GM12878 (cell line): ENCODE measurements at regions not wholly inside any gene's neighbourhood (a gene's known extent, or its start where the extent isn't known, plus 50 kb on each side); places are given as distances from the start of the nearest gene placed in this dataset.

Experiments used
- ATAC-seq: fragments of 200-7000 bp; cut with Tn5 transposase; 3 replicates; pipeline ENCODE4 v1.9.1; 2020; ENCODE audit warnings: mild to moderate bottlenecking, moderate library complexity
- BruUV-seq: library from RNA; stranded (reverse); fragments of 400-500 nt; replicated peaks from 2 replicates; lab custom pipeline; 2021; lab: Mats Ljungman, UMichigan
- CTCF ChIA-PET: fragments of 300-600 bp; sonication (Branson Sonifier 250); formaldehyde crosslinking; extraction: SDS; loops from one replicate; lab custom pipeline; 2021; ENCODE audit warnings: inconsistent platforms; lab: Yijun Ruan, JAX
- POLR2A ChIA-PET: fragments of 350-600 bp; formaldehyde crosslinking; extraction: SDS; loops from one replicate; lab custom pipeline; 2021; ENCODE audit warnings: inconsistent platforms; lab: Charles Lee
- RAD21 ChIA-PET: fragments of 300-600 bp; sonication (Branson Sonifier 250); formaldehyde crosslinking; loops from one replicate; lab custom pipeline; 2023; ENCODE audit warnings: antibody characterized with exemption; ENCODE audit not compliant: unreplicated experiment; lab: Charles Lee
- SMC1A ChIA-PET: fragments of 300-600 bp; sonication (Branson Sonifier 250); formaldehyde crosslinking; loops from one replicate; lab custom pipeline; 2023; ENCODE audit not compliant: unreplicated experiment, uncharacterized antibody; lab: Charles Lee
- DNase-seq: peaks from one replicate; pipeline ENCODE4 v3.0.0-alpha.2; 2011; ENCODE audit warnings: low read depth, low spot score
- FAIRE-seq: peaks from 3 replicates; lab custom pipeline; 2011; peaks lifted over from hg19 to GRCh38; lab: Jason Lieb, UNC
- H2AFZ ChIP-seq: 2 replicates; pipeline ENCODE4 v1.6.0; 2011; ENCODE audit warnings: low read depth, low read length, control low read depth; ENCODE audit not compliant: control insufficient read depth
- H3K27ac ChIP-seq: 2 replicates; pipeline ENCODE4 v1.5.1; 2011; ENCODE audit warnings: control low read depth; ENCODE audit not compliant: control insufficient read depth, insufficient read depth
- H3K27me3 ChIP-seq, 2 experiments: replicated peaks in 1 of 2; 2 replicates each; pipeline versions ENCODE4 v1.6.0 to v1.6.1; 2011; ENCODE audit warnings: low read length in 1 of 2; ENCODE audit not compliant: control insufficient read depth in 2 of 2, insufficient read depth in 2 of 2
- H3K36me3 ChIP-seq, 2 experiments: 2 replicates each; pipeline ENCODE4 v1.5.1; 2011; ENCODE audit warnings: low read length in 1 of 2; ENCODE audit not compliant: control insufficient read depth in 2 of 2, insufficient read depth in 2 of 2
- H3K4me1 ChIP-seq: 2 replicates; pipeline ENCODE4 v1.6.1; 2011; ENCODE audit warnings: mild to moderate bottlenecking, low read length, moderate library complexity, mixed read lengths; ENCODE audit not compliant: control insufficient read depth, insufficient read depth
- H3K4me2 ChIP-seq: 2 replicates; pipeline ENCODE4 v1.6.0; 2011; ENCODE audit warnings: control low read depth; ENCODE audit not compliant: control insufficient read depth, insufficient read depth
- H3K4me3 ChIP-seq: fragments of 200-600 bp; sonication (generic); 2 replicates; pipeline ENCODE4 v1.5.1; 2016
- H3K79me2 ChIP-seq: 2 replicates; pipeline ENCODE4 v1.6.0; 2011; ENCODE audit warnings: low read length; ENCODE audit not compliant: control insufficient read depth, insufficient read depth
- H3K9ac ChIP-seq: 2 replicates; pipeline ENCODE4 v1.8.0; 2011; ENCODE audit warnings: low read length, control low read depth, mixed read lengths; ENCODE audit not compliant: control insufficient read depth, insufficient read depth
- H3K9me3 ChIP-seq: replicated peaks from 3 replicates; pipeline ENCODE4 v1.5.1; 2011; ENCODE audit warnings: mild to moderate bottlenecking, low read length; ENCODE audit not compliant: control insufficient read depth, insufficient read depth
- H4K20me1 ChIP-seq: 2 replicates; pipeline ENCODE4 v1.6.0; 2011; ENCODE audit not compliant: control insufficient read depth, insufficient read depth
- ASH2L ChIP-seq: fragments of 300-600, 200-600 bp; sonication (generic); IDR thresholded peaks from 2 replicates; pipeline ENCODE4 v1.6.1; 2017; ENCODE audit warnings: low read depth, mild to moderate bottlenecking, borderline replicate concordance
- BCL11A ChIP-seq: IDR thresholded peaks from 2 replicates; pipeline ENCODE4 v1.6.1; 2011; ENCODE audit warnings: low read depth, low read length
- EZH2 ChIP-seq: IDR thresholded peaks from 2 replicates; pipeline ENCODE4 v1.6.1; 2012; ENCODE audit warnings: low read depth, mild to moderate bottlenecking, control low read depth, inconsistent platforms, low read length, borderline replicate concordance; ENCODE audit not compliant: control insufficient read depth
- IKZF1 ChIP-seq: fragments of 450-650 bp; conservative IDR thresholded peaks from 2 replicates; pipeline ENCODE4 v1.6.1; 2017; ENCODE audit warnings: antibody characterized with exemption, mild to moderate bottlenecking
- MEF2B ChIP-seq: fragments of 450-650 bp; IDR thresholded peaks from 2 replicates; pipeline ENCODE4 v1.6.1; 2018; ENCODE audit warnings: mild to moderate bottlenecking, moderate library complexity; ENCODE audit not compliant: partially characterized antibody, poor library complexity, severe bottlenecking
- MTA2 ChIP-seq: fragments of 450-650 bp; IDR thresholded peaks from 2 replicates; pipeline ENCODE4 v1.6.1; 2016; ENCODE audit warnings: low read depth, mild to moderate bottlenecking, moderate library complexity
- NFXL1 ChIP-seq: fragments of 450-650 bp; IDR thresholded peaks from 2 replicates; pipeline ENCODE4 v1.6.1; 2017; ENCODE audit warnings: antibody characterized with exemption, mild to moderate bottlenecking, borderline replicate concordance
- PAX5 ChIP-seq: IDR thresholded peaks from 2 replicates; pipeline ENCODE4 v1.6.1; 2011; ENCODE audit warnings: low read depth, low read length, borderline replicate concordance
- RB1 ChIP-seq: fragments of 450-650 bp; formaldehyde crosslinking; IDR thresholded peaks from 2 replicates; pipeline ENCODE4 v1.6.1; 2017; ENCODE audit warnings: mild to moderate bottlenecking, borderline replicate concordance
- SMAD1 ChIP-seq: fragments of 450-650 bp; IDR thresholded peaks from 2 replicates; pipeline ENCODE4 v1.6.1; 2018; ENCODE audit warnings: mild to moderate bottlenecking, low read depth; ENCODE audit not compliant: partially characterized antibody
- TCF7 ChIP-seq: IDR thresholded peaks from 2 replicates; pipeline ENCODE4 v1.6.1; 2014; ENCODE audit warnings: antibody characterized with exemption, borderline replicate concordance
- WRNIP1 ChIP-seq: IDR thresholded peaks from 2 replicates; pipeline ENCODE4 v1.6.1; 2011; ENCODE audit warnings: low read depth, low read length, improper control_type of control experiment, borderline replicate concordance
- YBX1 ChIP-seq: fragments of 450-650 bp; IDR thresholded peaks from 2 replicates; pipeline ENCODE4 v1.6.1; 2016; ENCODE audit warnings: antibody characterized with exemption
- WGBS: methylation state at CpG from one replicate; pipeline ENCODE4 v1.1.6; 2016; ENCODE audit warnings: low lambda C conversion rate; ENCODE audit not compliant: insufficient replicate concordance, insufficient coverage; ENCODE audit errors: missing lambda C conversion rate; 5-methylcytosine and 5-hydroxymethylcytosine counted together
- in situ Hi-C: fragments of 300-500 bp; cut with MboI; formaldehyde crosslinking; loops from 9 replicates; pipeline ENCODE4 v1.14.3; 2018; ENCODE audit warnings: mixed read lengths
- intact Hi-C: fragments of 100-400 bp; cut with micrococcal nuclease; formaldehyde crosslinking; loops from one replicate; pipeline ENCODE4 v1.14.2; 2022; ENCODE audit not compliant: unreplicated experiment
- TF ChIP-seq, protein P1 (sequence below): fragments of 450-650 bp; formaldehyde crosslinking; IDR thresholded peaks from 2 replicates; pipeline ENCODE4 v1.4.0; 2022; ENCODE audit warnings: mild to moderate bottlenecking, moderate library complexity

GRCh38 chr10:128896963-128897362 is 570.1 kb upstream of the MGMT start:
- Histone ChIP-seq H3K4me1 (no peaks in the 10 kb centered on the region), H3K79me2 (no peaks in the 10 kb centered on the region), H3K36me3 (no peaks in the 10 kb centered on the region), H3K9ac (no peak overlapping the region), H2AFZ (no peak overlapping the region), H4K20me1 (no peaks in the 10 kb centered on the region), H3K4me2 (no peak overlapping the region), H3K4me3 (no peak overlapping the region), H3K9me3 (no peaks in the 10 kb centered on the region), H3K27ac (no peak overlapping the region), H3K27me3 (no peaks in the 10 kb centered on the region)
- DNase-seq (no peak), ATAC-seq (no peak), FAIRE-seq (no peak)
- 36% methylated on average over 3 of the region's 3 CpGs for WGBS
- CTCF ChIA-PET: no interaction called here
- TF ChIP-seq PAX5: no peak
- TF ChIP-seq YBX1: no peak
- TF ChIP-seq, protein P1, sequence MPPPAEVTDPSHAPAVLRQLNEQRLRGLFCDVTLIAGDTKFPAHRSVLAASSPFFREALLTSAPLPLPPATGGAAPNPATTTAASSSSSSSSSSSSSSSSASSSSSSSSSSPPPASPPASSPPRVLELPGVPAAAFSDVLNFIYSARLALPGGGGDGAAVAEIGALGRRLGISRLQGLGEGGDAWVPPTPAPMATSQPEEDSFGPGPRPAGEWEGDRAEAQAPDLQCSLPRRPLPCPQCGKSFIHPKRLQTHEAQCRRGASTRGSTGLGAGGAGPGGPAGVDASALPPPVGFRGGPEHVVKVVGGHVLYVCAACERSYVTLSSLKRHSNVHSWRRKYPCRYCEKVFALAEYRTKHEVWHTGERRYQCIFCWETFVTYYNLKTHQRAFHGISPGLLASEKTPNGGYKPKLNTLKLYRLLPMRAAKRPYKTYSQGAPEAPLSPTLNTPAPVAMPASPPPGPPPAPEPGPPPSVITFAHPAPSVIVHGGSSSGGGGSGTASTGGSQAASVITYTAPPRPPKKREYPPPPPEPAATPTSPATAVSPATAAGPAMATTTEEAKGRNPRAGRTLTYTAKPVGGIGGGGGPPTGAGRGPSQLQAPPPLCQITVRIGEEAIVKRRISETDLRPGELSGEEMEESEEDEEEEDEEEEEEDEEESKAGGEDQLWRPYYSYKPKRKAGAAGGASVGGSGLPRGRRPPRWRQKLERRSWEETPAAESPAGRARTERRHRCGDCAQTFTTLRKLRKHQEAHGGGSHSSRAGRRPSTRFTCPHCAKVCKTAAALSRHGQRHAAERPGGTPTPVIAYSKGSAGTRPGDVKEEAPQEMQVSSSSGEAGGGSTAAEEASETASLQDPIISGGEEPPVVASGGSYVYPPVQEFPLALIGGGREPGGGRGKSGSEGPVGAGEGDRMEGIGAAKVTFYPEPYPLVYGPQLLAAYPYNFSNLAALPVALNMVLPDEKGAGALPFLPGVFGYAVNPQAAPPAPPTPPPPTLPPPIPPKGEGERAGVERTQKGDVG (CRISPR knock-in tag): no peak
- no peak for TF ChIP-seq EZH2
- TF ChIP-seq ASH2L: no peak
- no peak for TF ChIP-seq RB1
- no peak for TF ChIP-seq WRNIP1
- TF ChIP-seq IKZF1: no peak
- TF ChIP-seq NFXL1: no peak
- no peak for TF ChIP-seq BCL11A
- no peak for TF ChIP-seq MEF2B
- TF ChIP-seq TCF7: no peak
- TF ChIP-seq SMAD1: no peak
- no peak for TF ChIP-seq MTA2
- no TSS peak for BruUV-seq
- in situ Hi-C loops (no loop called here), intact Hi-C loops (no loop called here)
- POLR2A ChIA-PET: no interaction called here
- SMC1A ChIA-PET: no interaction called here
- RAD21 ChIA-PET: no interaction called here
